Testis (tissue), 2 donors: ENCODE measurements at regions not wholly inside any gene's neighbourhood (a gene's known extent, or its start where the extent isn't known, plus 50 kb on each side); places are given as distances from the start of the nearest gene placed in this dataset.

ENCODE experiments used
- DNase-seq: peaks from one replicate; pipeline ENCODE4 v3.0.0-alpha.2; 2019
- H3K27ac ChIP-seq, 2 donors: fragments of 200-600 bp; sonication (generic); one replicate each; pipeline ENCODE4 v1.5.1; 2019
- H3K27me3 ChIP-seq: fragments of 200-600 bp; sonication (generic); one replicate; pipeline ENCODE4 v1.5.1; 2019
- H3K36me3 ChIP-seq: fragments of 200-600 bp; sonication (generic); one replicate; pipeline ENCODE4 v1.5.1; 2017; ENCODE audit warnings: low read depth; ENCODE audit errors: missing control alignments
- H3K4me1 ChIP-seq: fragments of 200-600 bp; sonication (generic); one replicate; pipeline ENCODE4 v1.5.1; 2019
- H3K4me3 ChIP-seq, 2 donors: fragments of 200-600 bp; sonication (generic); one replicate each; pipeline ENCODE4 v1.5.1; 2017 to 2019
- H3K9me3 ChIP-seq: fragments of 200-600 bp; sonication (generic); one replicate; pipeline ENCODE4 v1.5.1; 2017
- CTCF ChIP-seq, 3 experiments: fragments of 450-650 bp in 2 of 3; fragments of 200-600 bp in 1 of 3; sonication (generic) in 1 of 3; IDR thresholded peaks; one replicate each; pipeline ENCODE4 v1.5.1; 2016 to 2019; ENCODE audit warnings: antibody characterized with exemption in 3 of 3, mild to moderate bottlenecking in 2 of 3, moderate library complexity in 1 of 3
- POLR2A ChIP-seq: fragments of 450-650 bp; IDR thresholded peaks from one replicate; pipeline ENCODE4 v1.6.1; 2017; ENCODE audit warnings: antibody characterized with exemption, mild to moderate bottlenecking, moderate library complexity
- WGBS, 2 donors: methylation state at CpG; one replicate each; pipeline ENCODE4 v1.1.5; 2018; 5-methylcytosine and 5-hydroxymethylcytosine counted together
- intact Hi-C: fragments of 100-400 bp; cut with DNase I; formaldehyde crosslinking; loops from one replicate; pipeline ENCODE4 v1.15.1; 2023; ENCODE audit warnings: low total_unique reads

GRCh38 chr19:31167690-31168089 lies 181.5 kb downstream of the TSHZ3 start:
- TF ChIP-seq POLR2A (no peak), CTCF (IDR thresholded peaks at IDR 0.05) (no peak)
- H3K27me3 ChIP-seq, result no peaks in the 10 kb centered on the region
- no peak overlapping the region for H3K27ac ChIP-seq
- no peak overlapping the region for H3K4me3 ChIP-seq
- intact Hi-C loops, result no loop called here
- WGBS, 2 donors, result 68 to 69% methylated on average over 8 of the region's 8 CpGs
- H3K36me3 ChIP-seq, result no peaks in the 10 kb centered on the region
- no peak for DNase-seq
- no peaks in the 10 kb centered on the region for H3K9me3 ChIP-seq
- no peaks in the 10 kb centered on the region for H3K4me1 ChIP-seq

GRCh38 chr19:31166206-31166605 lies 183.0 kb downstream of the TSHZ3 start:
- intact Hi-C loops, result no loop called here
- no peak for TF ChIP-seq CTCF (IDR thresholded peaks at IDR 0.05)
- DNase-seq, result no peak
- Histone ChIP-seq H3K4me3 (no peak overlapping the region), H3K36me3 (no peaks in the 10 kb centered on the region), H3K27me3 (no peaks in the 10 kb centered on the region), H3K9me3 (no peaks in the 10 kb centered on the region), H3K27ac (no peak overlapping the region), H3K4me1 (no peaks in the 10 kb centered on the region)
- WGBS, 2 donors, result 65 to 85% methylated on average over 2 of the region's 2 CpGs

GRCh38 chr19:31164791-31165251 lies 184.4 kb downstream of the TSHZ3 start:
- Histone ChIP-seq H3K4me3 (no peak overlapping the region), H3K27me3 (no peaks in the 10 kb centered on the region), H3K4me1 (no peaks in the 10 kb centered on the region), H3K9me3 (no peaks in the 10 kb centered on the region), H3K36me3 (no peaks in the 10 kb centered on the region), H3K27ac (no peak overlapping the region)
- no peak for DNase-seq
- intact Hi-C loops, result no loop called here
- TF ChIP-seq CTCF (IDR thresholded peaks at IDR 0.05) (no peak), POLR2A (no peak)
- 54 to 55% methylated on average over 15 to 20 of the region's 20 CpGs for WGBS, 2 donors

GRCh38 chr19:31160336-31160926 lies 188.8 kb downstream of the TSHZ3 start:
- no peak for DNase-seq

More at GRCh38 chr19:31160336-31160926, 188.8 kb downstream of the TSHZ3 start:
- Histone ChIP-seq H3K27ac (no peak overlapping the region), H3K27me3 (no peaks in the 10 kb centered on the region), H3K36me3 (no peaks in the 10 kb centered on the region), H3K4me1 (no peaks in the 10 kb centered on the region), H3K4me3 (no peak overlapping the region), H3K9me3 (no peaks in the 10 kb centered on the region)
- intact Hi-C loops, result no loop called here
- no peak for TF ChIP-seq POLR2A
- TF ChIP-seq CTCF (IDR thresholded peaks at IDR 0.05), result no peak
- WGBS, 2 donors, result 84 to 87% methylated on average over 7 of the region's 7 CpGs
